ENCODE measurements at regions not wholly inside any gene's neighbourhood (a gene's known extent, or its start where the extent isn't known, plus 50 kb on each side); places are given as distances from the start of the nearest gene placed in this dataset.

DNA sequence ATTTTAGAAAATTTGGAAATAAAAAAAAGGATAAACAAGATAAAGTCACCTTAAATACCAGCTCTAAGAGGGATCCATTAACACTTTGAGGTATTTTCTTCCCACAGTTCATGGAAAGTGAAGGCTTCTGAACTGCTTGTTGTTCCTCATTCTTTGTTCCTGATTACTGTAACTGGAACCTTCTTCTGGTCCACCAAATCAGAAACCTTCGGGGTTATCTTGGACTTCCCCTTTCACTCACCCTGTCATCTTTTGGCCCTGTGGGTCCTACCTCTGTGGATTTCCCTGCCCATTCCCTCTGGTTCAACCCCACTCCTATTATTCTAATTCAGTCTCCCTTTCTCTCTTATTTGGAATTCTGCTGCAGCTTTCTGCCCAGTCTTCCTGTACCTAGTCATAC lies 116.5 kb upstream of the PRPS1L1 start:
- POLR2A ChIA-PET, result no interaction called here
- no peak overlapping the region for H3K4me3 ChIP-seq (ENCODE audit: control insufficient read depth in 1 of 2, extremely low read depth in 1 of 2, low read length in 1 of 2)
- Mint-ChIP-seq H3K4me3 (no peak overlapping the region), H3K9me3 (no peaks in the 10 kb centered on the region), H3K36me3 (no peaks in the 10 kb centered on the region), H3K4me1 (no peaks in the 10 kb centered on the region), H3K27ac (no peak overlapping the region), H3K27me3 (peaks cover 3% of the 10 kb centered on the region in 2 donors)
- no peaks in the 10 kb centered on the region for H3K27me3 ChIP-seq (replicated peaks in 1 of 2; ENCODE audit: control insufficient read depth in 2 of 2, extremely low read depth in 1 of 2, insufficient read depth in 2 of 2, low read length in 1 of 2)
- WGBS (ENCODE audit: insufficient coverage), result no CpG with 5 or more reads among the region's 1 CpG
- H3K4me1 ChIP-seq (ENCODE audit: control insufficient read depth in 1 of 2, extremely low read depth in 1 of 2, insufficient read depth in 2 of 2, low read length in 2 of 2), result no peaks in the 10 kb centered on the region
- H3K36me3 ChIP-seq (ENCODE audit: control insufficient read depth in 2 of 2, extremely low read depth in 1 of 2, insufficient read depth in 1 of 2, low read length in 1 of 2), result no peaks in the 10 kb centered on the region
- ATAC-seq (replicated peaks in 1 of 4), result no peak
- DNase-seq, result no peak
- H3K27ac ChIP-seq (ENCODE audit: low read length), result no peak overlapping the region
- H3K9me3 ChIP-seq, result no peaks in the 10 kb centered on the region
- CTCF ChIA-PET, result no interaction called here

DNA sequence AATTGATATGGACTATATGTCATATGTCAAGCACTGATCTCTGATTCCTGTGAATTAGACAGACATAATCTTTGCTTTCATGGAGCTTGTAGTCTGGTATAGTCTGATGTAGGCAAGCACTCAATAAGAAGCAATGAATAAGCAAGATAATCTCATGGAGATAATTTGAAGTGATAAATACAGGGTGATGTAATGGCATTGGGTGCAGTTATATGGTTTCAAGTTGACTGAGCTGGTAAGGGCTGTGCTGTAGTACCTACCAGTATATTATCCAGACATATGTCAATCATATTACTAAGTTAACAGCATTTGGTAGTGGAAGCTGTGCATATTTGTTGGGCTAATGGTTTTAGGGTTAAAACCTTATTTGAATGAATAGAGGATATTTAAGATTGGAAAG lies 117.5 kb upstream of the PRPS1L1 start:
- POLR2A ChIA-PET, result no interaction called here
- H3K4me3 Mint-ChIP-seq, result no peak overlapping the region

DNA sequence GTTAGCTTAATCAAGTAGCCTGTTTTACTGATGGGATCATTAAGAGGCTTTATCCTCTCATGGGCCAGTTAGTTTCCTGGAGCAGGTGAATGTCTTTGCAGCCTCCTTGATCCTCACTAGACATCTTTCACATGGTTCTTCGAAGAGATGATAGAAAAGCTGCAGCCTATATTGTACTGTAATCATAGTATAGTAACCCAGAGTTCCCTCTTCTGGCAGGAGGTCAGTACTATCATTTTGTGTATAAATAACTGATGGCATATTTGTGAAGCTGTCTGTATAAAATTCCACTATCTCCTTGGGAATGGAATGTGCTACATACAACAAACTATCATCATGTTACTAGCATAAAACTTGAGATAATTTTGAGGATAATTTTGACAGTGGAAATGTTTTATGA lies 123.8 kb upstream of the PRPS1L1 start:
- H3K27me3 Mint-ChIP-seq, result peaks cover 4 to 14% of the 10 kb centered on the region in 2 donors
- ATAC-seq (replicated peaks in 1 of 4) (no peak), DNase-seq (no peak)
- no peak overlapping the region for H3K4me3 Mint-ChIP-seq
- H3K4me1 ChIP-seq (ENCODE audit: control insufficient read depth in 1 of 2, extremely low read depth in 1 of 2, insufficient read depth in 2 of 2, low read length in 2 of 2), result no peaks in the 10 kb centered on the region
- no peaks in the 10 kb centered on the region for H3K36me3 Mint-ChIP-seq
- ChIA-PET CTCF (no interaction called here), POLR2A (no interaction called here)
- no peaks in the 10 kb centered on the region for H3K9me3 Mint-ChIP-seq
- H3K4me1 Mint-ChIP-seq, result no peaks in the 10 kb centered on the region
- H3K9me3 ChIP-seq, result no peaks in the 10 kb centered on the region
- H3K27ac ChIP-seq (ENCODE audit: low read length), result no peak overlapping the region
- H3K4me3 ChIP-seq (ENCODE audit: control insufficient read depth in 1 of 2, extremely low read depth in 1 of 2, low read length in 1 of 2), result no peak overlapping the region
- H3K27ac Mint-ChIP-seq, result no peak overlapping the region
- no CpG with 5 or more reads among the region's 1 CpG for WGBS (ENCODE audit: insufficient coverage)
- H3K27me3 ChIP-seq (replicated peaks in 1 of 2; ENCODE audit: control insufficient read depth in 2 of 2, extremely low read depth in 1 of 2, insufficient read depth in 2 of 2, low read length in 1 of 2), result no peaks in the 10 kb centered on the region
- H3K36me3 ChIP-seq (ENCODE audit: control insufficient read depth in 2 of 2, extremely low read depth in 1 of 2, insufficient read depth in 1 of 2, low read length in 1 of 2), result no peaks in the 10 kb centered on the region

More for the DNA sequence above, 117.5 kb upstream of the PRPS1L1 start:
- no peak overlapping the region for H3K4me3 ChIP-seq (ENCODE audit: control insufficient read depth in 1 of 2, extremely low read depth in 1 of 2, low read length in 1 of 2)
- no peaks in the 10 kb centered on the region for H3K27me3 ChIP-seq (replicated peaks in 1 of 2; ENCODE audit: control insufficient read depth in 2 of 2, extremely low read depth in 1 of 2, insufficient read depth in 2 of 2, low read length in 1 of 2)
- Mint-ChIP-seq H3K36me3 (no peaks in the 10 kb centered on the region), H3K9me3 (no peaks in the 10 kb centered on the region), H3K27me3 (peaks cover 3% of the 10 kb centered on the region in 2 donors), H3K27ac (no peak overlapping the region), H3K4me1 (no peaks in the 10 kb centered on the region)
- DNase-seq, result no peak
- H3K27ac ChIP-seq (ENCODE audit: low read length), result no peak overlapping the region
- H3K36me3 ChIP-seq (ENCODE audit: control insufficient read depth in 2 of 2, extremely low read depth in 1 of 2, insufficient read depth in 1 of 2, low read length in 1 of 2), result no peaks in the 10 kb centered on the region
- H3K4me1 ChIP-seq (ENCODE audit: control insufficient read depth in 1 of 2, extremely low read depth in 1 of 2, insufficient read depth in 2 of 2, low read length in 2 of 2), result no peaks in the 10 kb centered on the region
- ATAC-seq (replicated peaks in 1 of 4), result no peak
- CTCF ChIA-PET, result no interaction called here
- no peaks in the 10 kb centered on the region for H3K9me3 ChIP-seq

DNA sequence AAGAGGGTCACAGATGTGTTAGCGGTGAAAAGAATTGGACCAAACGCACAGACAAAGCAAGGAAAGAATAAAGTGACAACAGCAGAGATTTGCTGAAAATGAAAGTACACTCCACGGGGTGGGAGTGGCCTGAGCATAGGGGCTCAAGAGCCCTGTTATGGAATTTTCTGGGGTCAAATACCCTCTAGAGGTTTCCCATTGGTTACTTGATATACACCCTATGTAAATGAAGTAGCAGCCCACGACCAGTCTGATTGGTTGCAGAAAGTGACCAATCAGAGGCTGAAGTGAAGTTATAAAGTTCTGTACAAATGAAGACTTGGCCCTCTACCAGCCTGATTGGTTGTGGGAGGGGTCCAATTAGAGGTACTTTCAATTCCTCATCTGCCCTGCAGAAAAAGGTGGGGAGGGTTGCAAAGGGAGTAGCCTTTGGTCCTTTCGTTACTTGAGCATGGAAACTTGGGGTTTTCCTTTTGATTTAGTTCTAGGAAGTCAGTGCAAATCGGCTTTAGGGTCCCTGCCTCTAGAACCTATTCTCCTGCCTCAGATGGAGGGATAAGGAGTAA lies 125.6 kb upstream of the PRPS1L1 start:
- H3K4me1 Mint-ChIP-seq, result no peaks in the 10 kb centered on the region
- Histone ChIP-seq H3K27ac (ENCODE audit: low read length) (no peak overlapping the region), H3K9me3 (no peaks in the 10 kb centered on the region), H3K27me3 (replicated peaks in 1 of 2; ENCODE audit: control insufficient read depth in 2 of 2, extremely low read depth in 1 of 2, insufficient read depth in 2 of 2, low read length in 1 of 2) (no peaks in the 10 kb centered on the region), H3K4me1 (ENCODE audit: control insufficient read depth in 1 of 2, extremely low read depth in 1 of 2, insufficient read depth in 2 of 2, low read length in 2 of 2) (no peaks in the 10 kb centered on the region), H3K4me3 (ENCODE audit: control insufficient read depth in 1 of 2, extremely low read depth in 1 of 2, low read length in 1 of 2) (no peak overlapping the region), H3K36me3 (ENCODE audit: control insufficient read depth in 2 of 2, extremely low read depth in 1 of 2, insufficient read depth in 1 of 2, low read length in 1 of 2) (no peaks in the 10 kb centered on the region)
- no peaks in the 10 kb centered on the region for H3K36me3 Mint-ChIP-seq
- WGBS (ENCODE audit: insufficient coverage), result 79% methylated on average over 4 of the region's 6 CpGs
- DNase-seq (no peak), ATAC-seq (replicated peaks in 1 of 4) (no peak)
- H3K27ac Mint-ChIP-seq, result no peak overlapping the region
- no peak overlapping the region for H3K4me3 Mint-ChIP-seq
- H3K9me3 Mint-ChIP-seq, result no peaks in the 10 kb centered on the region
- POLR2A ChIA-PET, result no interaction called here
- H3K27me3 Mint-ChIP-seq, result peaks cover 5 to 14% of the 10 kb centered on the region in 2 donors
- CTCF ChIA-PET, result no interaction called here

DNA sequence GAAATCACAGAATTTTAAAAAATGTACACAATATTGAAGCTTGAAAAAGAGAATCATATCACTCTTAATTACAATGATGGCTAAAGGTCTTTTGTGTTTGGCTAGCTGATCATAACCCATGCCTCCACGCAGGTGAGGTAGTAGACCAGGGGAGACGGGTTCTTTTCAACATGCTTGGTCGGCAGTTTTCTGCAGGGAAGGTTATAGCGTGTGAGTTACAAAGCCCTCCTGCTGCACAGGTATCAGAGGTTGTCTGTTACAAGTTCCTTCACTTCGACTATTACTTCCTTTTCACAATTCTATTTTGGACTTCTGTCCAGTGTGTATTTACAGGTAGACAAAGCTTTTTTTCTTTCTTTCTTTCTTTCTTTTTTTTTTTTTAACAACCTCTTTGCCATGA lies 127.1 kb upstream of the PRPS1L1 start:
- no peaks in the 10 kb centered on the region for H3K9me3 Mint-ChIP-seq
- Histone ChIP-seq H3K27ac (ENCODE audit: low read length) (no peak overlapping the region), H3K9me3 (no peaks in the 10 kb centered on the region), H3K4me1 (ENCODE audit: control insufficient read depth in 1 of 2, extremely low read depth in 1 of 2, insufficient read depth in 2 of 2, low read length in 2 of 2) (no peaks in the 10 kb centered on the region), H3K36me3 (ENCODE audit: control insufficient read depth in 2 of 2, extremely low read depth in 1 of 2, insufficient read depth in 1 of 2, low read length in 1 of 2) (no peaks in the 10 kb centered on the region), H3K4me3 (ENCODE audit: control insufficient read depth in 1 of 2, extremely low read depth in 1 of 2, low read length in 1 of 2) (no peak overlapping the region), H3K27me3 (replicated peaks in 1 of 2; ENCODE audit: control insufficient read depth in 2 of 2, extremely low read depth in 1 of 2, insufficient read depth in 2 of 2, low read length in 1 of 2) (no peaks in the 10 kb centered on the region)
- ChIA-PET POLR2A (no interaction called here), CTCF (no interaction called here)
- WGBS (ENCODE audit: insufficient coverage), result no CpG with 5 or more reads among the region's 5 CpGs
- H3K4me1 Mint-ChIP-seq, result no peaks in the 10 kb centered on the region
- no peaks in the 10 kb centered on the region for H3K36me3 Mint-ChIP-seq
- peaks cover 5 to 11% of the 10 kb centered on the region in 2 donors for H3K27me3 Mint-ChIP-seq
- no peak overlapping the region for H3K27ac Mint-ChIP-seq
- DNase-seq (no peak), ATAC-seq (replicated peaks in 1 of 4) (no peak)
- no peak overlapping the region for H3K4me3 Mint-ChIP-seq

DNA sequence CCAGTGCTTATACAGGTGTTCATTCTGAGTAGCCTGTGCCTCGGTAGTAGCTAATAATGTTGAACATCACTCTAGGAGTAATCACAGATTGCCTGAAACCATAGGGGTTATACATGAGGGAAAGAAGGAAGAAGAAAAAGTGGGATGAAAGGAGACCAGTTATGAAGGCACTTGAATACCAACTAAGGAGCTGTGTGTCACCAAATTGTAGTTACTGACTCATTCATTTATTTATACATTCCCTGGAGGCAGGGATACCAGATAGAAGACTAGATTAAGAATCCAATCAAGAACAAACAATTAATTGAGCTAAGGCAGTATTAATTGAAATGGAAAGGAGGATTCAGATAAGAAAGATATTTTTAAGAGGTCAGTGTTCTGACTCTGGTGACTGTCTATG lies 129.6 kb upstream of the PRPS1L1 start:
- no peak for DNase-seq
- H3K4me1 Mint-ChIP-seq, result no peaks in the 10 kb centered on the region
- no peaks in the 10 kb centered on the region for H3K9me3 ChIP-seq
- ChIA-PET POLR2A (no interaction called here), CTCF (no interaction called here)
- H3K27me3 ChIP-seq (replicated peaks in 1 of 2; ENCODE audit: control insufficient read depth in 2 of 2, extremely low read depth in 1 of 2, insufficient read depth in 2 of 2, low read length in 1 of 2), result no peaks in the 10 kb centered on the region
- H3K4me3 Mint-ChIP-seq, result no peak overlapping the region
- H3K27ac ChIP-seq (ENCODE audit: low read length), result no peak overlapping the region
- H3K36me3 Mint-ChIP-seq, result no peaks in the 10 kb centered on the region
- H3K36me3 ChIP-seq (ENCODE audit: control insufficient read depth in 2 of 2, extremely low read depth in 1 of 2, insufficient read depth in 1 of 2, low read length in 1 of 2), result no peaks in the 10 kb centered on the region
- H3K27me3 Mint-ChIP-seq, result peaks cover 5 to 11% of the 10 kb centered on the region in 2 donors
- H3K9me3 Mint-ChIP-seq, result no peaks in the 10 kb centered on the region
- H3K4me1 ChIP-seq (ENCODE audit: control insufficient read depth in 1 of 2, extremely low read depth in 1 of 2, insufficient read depth in 2 of 2, low read length in 2 of 2), result no peaks in the 10 kb centered on the region
- H3K4me3 ChIP-seq (ENCODE audit: control insufficient read depth in 1 of 2, extremely low read depth in 1 of 2, low read length in 1 of 2), result no peak overlapping the region
- ATAC-seq (replicated peaks in 1 of 4), result no peak
- H3K27ac Mint-ChIP-seq, result no peak overlapping the region
- 100% methylated on average over 1 of the region's 1 CpG for WGBS (ENCODE audit: insufficient coverage)

DNA sequence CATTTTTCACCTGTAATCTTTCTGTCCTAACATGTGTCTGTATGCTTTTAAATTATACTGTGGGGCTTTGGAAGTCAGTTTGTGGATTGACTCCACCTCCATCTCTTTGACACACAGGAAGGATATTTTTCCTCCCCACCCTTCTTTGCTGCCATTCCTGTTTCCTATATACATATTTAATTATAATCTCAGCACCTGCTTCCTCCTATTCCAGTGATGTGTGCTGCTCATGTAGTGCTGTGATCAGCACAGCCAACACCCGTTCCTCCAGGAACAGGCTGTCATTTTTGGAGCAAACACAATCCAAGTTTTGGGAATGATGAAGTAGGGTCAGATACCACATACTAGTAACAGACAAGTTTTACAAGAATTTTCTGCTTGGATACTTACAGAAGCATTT lies 135.0 kb upstream of the PRPS1L1 start:
- Histone ChIP-seq H3K4me3 (ENCODE audit: control insufficient read depth in 1 of 2, extremely low read depth in 1 of 2, low read length in 1 of 2) (no peak overlapping the region), H3K4me1 (ENCODE audit: control insufficient read depth in 1 of 2, extremely low read depth in 1 of 2, insufficient read depth in 2 of 2, low read length in 2 of 2) (no peaks in the 10 kb centered on the region), H3K27me3 (replicated peaks in 1 of 2; ENCODE audit: control insufficient read depth in 2 of 2, extremely low read depth in 1 of 2, insufficient read depth in 2 of 2, low read length in 1 of 2) (no peaks in the 10 kb centered on the region), H3K27ac (ENCODE audit: low read length) (no peak overlapping the region), H3K9me3 (no peaks in the 10 kb centered on the region), H3K36me3 (ENCODE audit: control insufficient read depth in 2 of 2, extremely low read depth in 1 of 2, insufficient read depth in 1 of 2, low read length in 1 of 2) (no peaks in the 10 kb centered on the region)
- Mint-ChIP-seq H3K36me3 (no peaks in the 10 kb centered on the region), H3K27me3 (no peaks in the 10 kb centered on the region), H3K9me3 (no peaks in the 10 kb centered on the region), H3K27ac (no peak overlapping the region), H3K4me1 (no peaks in the 10 kb centered on the region), H3K4me3 (no peak overlapping the region)
- no CpG with 5 or more reads among the region's 1 CpG for WGBS (ENCODE audit: insufficient coverage)
- POLR2A ChIA-PET, result interaction anchor here in 1 of 2 donors (0.7 kb wide), 1 partner anchor 57 kb away, joined by 3 read pairs; no protein-coding TSS in a partner anchor
- DNase-seq, result no peak
- CTCF ChIA-PET, result no interaction called here
- ATAC-seq (replicated peaks in 1 of 4), result no peak
